GM20000 (cell line): ENCODE measurements at regions not wholly inside any gene's neighbourhood (a gene's known extent, or its start where the extent isn't known, plus 50 kb on each side); places are given as distances from the start of the nearest gene placed in this dataset.

Source experiments
- DNase-seq: peaks from one replicate; pipeline ENCODE4 v3.0.0; 2012; ENCODE audit warnings: low spot score
- TF ChIP-seq, protein P1 (sequence below): IDR thresholded peaks from 2 replicates; pipeline ENCODE4 v1.5.1; 2012; ENCODE audit warnings: mild to moderate bottlenecking, control low read depth; ENCODE audit errors: extremely low read depth, missing control alignments

DNA sequence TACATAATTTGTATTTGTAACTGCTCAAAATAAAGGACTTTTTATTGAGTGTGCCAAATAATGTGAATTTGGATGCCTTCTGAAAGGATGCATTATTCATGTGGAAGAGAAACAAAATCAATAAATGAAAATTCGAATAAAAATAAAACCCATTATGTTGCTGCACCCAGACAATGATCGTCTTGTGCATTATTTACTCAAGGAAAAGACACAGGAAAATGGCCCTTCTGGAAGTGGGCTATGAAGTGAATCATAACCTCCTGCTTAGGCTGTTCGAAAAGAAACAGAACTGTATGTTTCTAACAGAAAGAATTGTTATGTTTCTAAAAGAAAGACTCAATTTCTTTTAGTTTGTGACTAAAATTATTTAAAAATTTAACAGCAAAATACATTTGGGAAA, 168.9 kb upstream of the NFIB start:
- TF ChIP-seq, protein P1, sequence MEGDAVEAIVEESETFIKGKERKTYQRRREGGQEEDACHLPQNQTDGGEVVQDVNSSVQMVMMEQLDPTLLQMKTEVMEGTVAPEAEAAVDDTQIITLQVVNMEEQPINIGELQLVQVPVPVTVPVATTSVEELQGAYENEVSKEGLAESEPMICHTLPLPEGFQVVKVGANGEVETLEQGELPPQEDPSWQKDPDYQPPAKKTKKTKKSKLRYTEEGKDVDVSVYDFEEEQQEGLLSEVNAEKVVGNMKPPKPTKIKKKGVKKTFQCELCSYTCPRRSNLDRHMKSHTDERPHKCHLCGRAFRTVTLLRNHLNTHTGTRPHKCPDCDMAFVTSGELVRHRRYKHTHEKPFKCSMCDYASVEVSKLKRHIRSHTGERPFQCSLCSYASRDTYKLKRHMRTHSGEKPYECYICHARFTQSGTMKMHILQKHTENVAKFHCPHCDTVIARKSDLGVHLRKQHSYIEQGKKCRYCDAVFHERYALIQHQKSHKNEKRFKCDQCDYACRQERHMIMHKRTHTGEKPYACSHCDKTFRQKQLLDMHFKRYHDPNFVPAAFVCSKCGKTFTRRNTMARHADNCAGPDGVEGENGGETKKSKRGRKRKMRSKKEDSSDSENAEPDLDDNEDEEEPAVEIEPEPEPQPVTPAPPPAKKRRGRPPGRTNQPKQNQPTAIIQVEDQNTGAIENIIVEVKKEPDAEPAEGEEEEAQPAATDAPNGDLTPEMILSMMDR = no peak

DNA sequence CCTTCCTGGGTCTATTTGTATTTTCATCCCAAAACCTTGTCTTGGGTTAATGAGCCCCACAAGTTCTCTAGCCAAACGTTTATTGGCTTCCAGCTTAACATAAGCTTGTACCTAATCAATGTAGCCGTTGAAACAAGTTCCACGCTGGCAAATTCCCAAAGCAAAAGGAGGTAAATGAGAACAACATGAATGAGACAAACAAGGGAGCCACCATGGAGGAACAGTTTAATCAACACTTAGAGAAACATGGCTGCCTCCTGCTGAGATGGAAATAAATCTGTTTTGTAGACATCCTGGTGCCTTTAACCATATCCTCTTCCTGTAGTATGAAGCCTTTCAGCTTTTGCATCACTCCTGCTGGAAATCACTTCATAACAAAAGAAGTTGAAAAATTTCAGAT, 166.6 kb upstream of the NFIB start:
- DNase-seq = no peak

More for the DNA sequence above, 168.9 kb upstream of the NFIB start:
- no peak for DNase-seq

DNA sequence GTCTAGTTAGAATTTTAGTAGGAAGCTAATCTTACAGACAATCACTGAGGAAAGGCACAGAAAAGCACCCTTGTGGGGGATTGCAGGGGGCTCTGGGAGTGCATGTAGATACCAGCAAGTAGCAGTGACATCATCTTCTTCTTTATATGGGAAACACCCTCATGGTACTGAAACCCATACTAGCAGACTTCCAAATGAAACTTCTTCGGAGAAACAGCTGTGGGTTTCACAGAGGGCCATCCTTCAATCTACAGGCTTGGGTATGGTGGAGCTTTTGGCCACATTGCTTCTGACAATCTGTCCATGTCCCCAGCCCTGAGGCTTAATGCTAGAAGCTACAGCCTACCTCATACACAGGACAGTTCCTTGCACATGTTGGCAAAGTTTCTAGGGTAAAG, 165.2 kb upstream of the NFIB start:
- DNase-seq = no peak
- TF ChIP-seq, protein P1 = no peak

More for the DNA sequence above, 166.6 kb upstream of the NFIB start:
- TF ChIP-seq, protein P1 = no peak

DNA sequence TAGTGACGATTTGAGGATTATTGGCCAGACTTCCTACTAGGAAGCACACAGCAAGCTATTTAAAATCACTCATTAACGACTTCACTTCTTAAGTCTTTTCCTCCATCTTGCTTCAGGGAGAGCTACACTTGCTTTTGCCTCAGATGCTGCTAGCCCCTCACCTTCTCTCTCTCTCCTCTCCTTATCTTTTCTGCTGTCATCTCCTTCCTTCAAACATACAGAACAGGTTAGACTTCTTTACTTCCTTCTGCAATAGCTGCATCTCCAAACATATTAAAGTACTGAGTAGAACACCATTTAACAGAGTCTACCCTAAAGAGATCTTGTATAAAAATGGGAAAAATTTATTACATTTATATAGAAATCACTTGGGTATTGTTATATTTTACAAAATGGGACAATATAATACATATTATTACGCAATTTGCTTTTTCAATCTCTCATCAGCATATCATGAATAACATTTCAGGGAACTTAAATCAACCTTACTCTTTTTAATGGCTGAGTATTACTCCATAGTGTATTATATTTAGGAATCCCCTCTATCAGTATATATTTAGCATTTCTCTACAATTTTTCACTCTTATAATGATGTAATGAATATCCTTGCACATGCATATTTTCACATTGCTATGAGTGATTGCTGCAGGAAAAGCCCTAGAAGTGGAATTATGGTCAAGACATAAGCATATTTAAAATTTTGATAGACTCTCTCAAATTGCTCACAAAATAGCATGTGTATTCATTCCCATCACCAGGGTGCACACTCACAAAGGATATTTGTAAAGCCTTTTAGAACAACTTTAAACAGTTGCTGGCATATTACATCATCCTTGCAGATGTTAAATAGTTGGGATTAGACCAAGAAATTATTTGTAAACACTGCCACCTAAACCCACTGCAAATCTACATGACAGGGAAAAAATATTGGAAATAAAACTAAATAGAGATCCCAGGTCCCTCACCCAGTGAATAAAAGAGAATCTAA, 164.5 kb upstream of the NFIB start:
- DNase-seq = no peak
- TF ChIP-seq, protein P1 = no peak

DNA sequence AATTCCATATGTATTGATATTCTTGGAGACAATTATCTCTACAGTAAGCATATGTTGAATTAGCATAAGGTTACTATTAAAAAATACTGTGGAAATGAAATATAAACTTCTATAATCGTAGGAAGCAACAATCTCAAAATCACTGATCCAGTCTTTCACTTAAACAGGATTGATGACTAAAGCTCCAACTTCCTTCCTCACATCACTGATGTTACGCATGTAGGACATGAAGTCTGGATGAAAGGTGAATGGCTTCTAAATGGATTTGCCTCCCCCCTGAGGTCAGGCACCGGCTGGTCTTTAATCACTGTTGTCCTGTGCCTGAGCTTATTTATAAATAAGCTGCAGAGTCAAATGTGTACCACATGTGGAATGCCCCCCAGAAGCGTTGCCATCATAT, 157.1 kb upstream of the NFIB start:
- DNase-seq = no peak

DNA sequence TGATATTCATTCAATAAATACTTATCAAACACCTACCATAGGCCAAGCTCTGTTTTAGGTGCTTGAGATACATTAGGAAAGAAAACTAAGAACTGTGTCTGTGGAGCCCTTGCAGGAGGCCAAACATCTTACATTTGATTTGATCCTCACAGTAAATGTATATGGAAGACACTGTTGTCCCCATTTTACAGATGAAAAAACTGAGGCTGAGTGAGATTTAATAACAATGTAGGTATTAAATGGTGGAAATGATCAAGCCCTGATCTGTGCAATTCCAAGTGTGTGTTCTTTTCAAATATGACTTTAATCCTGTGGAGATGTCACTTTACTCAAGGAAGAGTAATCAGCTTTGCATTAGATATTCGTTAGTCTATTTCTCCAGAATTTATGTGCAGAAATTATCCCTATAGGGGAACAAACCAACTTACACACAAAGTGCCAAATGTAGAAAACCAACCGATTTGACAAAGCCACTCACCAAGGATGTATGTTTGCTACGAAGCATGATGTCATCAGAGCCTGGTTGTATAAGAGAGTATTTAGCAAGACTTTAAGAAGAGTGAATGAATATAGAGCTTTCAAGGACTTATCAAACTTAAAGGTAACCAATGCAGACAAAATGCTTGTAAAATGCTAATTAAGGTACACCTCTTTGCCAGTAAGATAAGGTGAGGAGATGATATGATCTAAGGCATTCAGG, 153.9 kb upstream of the NFIB start:
- no peak for DNase-seq
- TF ChIP-seq, protein P1 = no peak

More for the DNA sequence above, 157.1 kb upstream of the NFIB start:
- TF ChIP-seq, protein P1 = no peak

DNA sequence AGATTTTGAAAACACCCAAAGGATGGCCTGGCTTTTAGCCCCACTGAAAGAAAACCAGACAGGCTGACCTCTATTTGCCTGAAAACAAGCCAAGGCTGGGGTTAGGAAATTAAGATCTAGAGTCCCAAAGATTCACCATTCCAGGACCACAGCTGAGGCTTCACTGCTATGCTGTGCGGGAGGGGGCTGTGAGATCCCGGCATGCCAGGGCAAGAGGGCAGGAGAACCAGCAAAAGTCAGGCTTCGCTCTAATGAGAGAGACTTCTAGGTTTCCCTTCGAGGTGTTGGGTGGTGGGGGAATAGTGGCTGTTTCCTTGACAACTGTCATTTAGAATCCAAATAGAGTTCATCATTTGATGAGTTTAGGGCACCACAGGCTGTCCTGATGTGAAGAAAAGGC, 152.9 kb upstream of the NFIB start:
- TF ChIP-seq, protein P1 = no peak
- DNase-seq = no peak
